GM21723 (cell line): ENCODE measurements at regions not wholly inside any gene's neighbourhood (a gene's known extent, or its start where the extent isn't known, plus 50 kb on each side); places are given as distances from the start of the nearest gene placed in this dataset.
"Not testable (repeated sequence)": the region's sequence is repeated elsewhere in the genome, so short reads cannot be mapped to it uniquely, and the experiment has no call there.

Source experiments
- ATAC-seq: cut with Tn5 transposase; IDR thresholded peaks from one replicate; pipeline ENCODE4 v1.9.1; 2021; ENCODE audit warnings: mild to moderate bottlenecking, moderate library complexity; ENCODE audit not compliant: unreplicated experiment

- no peak for ATAC-seq
Measured at GRCh38 chr9:78893774-78894401, 597.0 kb downstream of the PSAT1 start.

GRCh38 chr9:78896479-78896878, 599.6 kb downstream of the PSAT1 start:
- ATAC-seq = no peak

- no peak for ATAC-seq
Measured at GRCh38 chr9:78898234-78898633, 601.3 kb downstream of the PSAT1 start.

- ATAC-seq = no peak
Measured at GRCh38 chr9:78899006-78899405, 602.1 kb downstream of the PSAT1 start.

- no peak for ATAC-seq
Measured at GRCh38 chr9:78900500-78900899, 603.6 kb downstream of the PSAT1 start.

- no peak for ATAC-seq
Measured at GRCh38 chr9:78902051-78902450, 605.1 kb downstream of the PSAT1 start.

GRCh38 chr9:78903581-78903980, 606.7 kb downstream of the PSAT1 start:
- no peak for ATAC-seq

GRCh38 chr9:78904686-78905085, 607.8 kb downstream of the PSAT1 start:
- ATAC-seq = no peak

GRCh38 chr9:78905387-78905786, 608.5 kb downstream of the PSAT1 start:
- no peak for ATAC-seq

GRCh38 chr9:78905986-78906755, 609.2 kb downstream of the PSAT1 start:
- no peak for ATAC-seq

GRCh38 chr9:78909566-78909965, 612.6 kb downstream of the PSAT1 start:
- ATAC-seq = no peak

GRCh38 chr9:78916884-78917283, 620.0 kb downstream of the PSAT1 start:
- ATAC-seq = not testable (repeated sequence)

- ATAC-seq = no peak
Measured at GRCh38 chr9:78918976-78919375, 622.1 kb downstream of the PSAT1 start.

- ATAC-seq = no peak
Measured at GRCh38 chr9:78919701-78920100, 622.8 kb downstream of the PSAT1 start.

- ATAC-seq = no peak
Measured at GRCh38 chr9:78921341-78921740, 624.4 kb downstream of the PSAT1 start.

- no peak for ATAC-seq
Measured at GRCh38 chr9:78923966-78924659, 627.2 kb downstream of the PSAT1 start.

- no peak for ATAC-seq
Measured at GRCh38 chr9:78927099-78927940, 630.4 kb downstream of the PSAT1 start.

- no peak for ATAC-seq
Measured at GRCh38 chr9:78928625-78929405, 631.9 kb downstream of the PSAT1 start.

- ATAC-seq = no peak
Measured at GRCh38 chr9:78930281-78930680, 633.4 kb downstream of the PSAT1 start.
